GM12872 (cell line): ENCODE measurements at regions not wholly inside any gene's neighbourhood (a gene's known extent, or its start where the extent isn't known, plus 50 kb on each side); places are given as distances from the start of the nearest gene placed in this dataset.

Experiments used
- CTCF ChIP-seq: IDR thresholded peaks from 3 replicates; pipeline ENCODE4 v1.5.1; 2011; ENCODE audit warnings: low read depth, mild to moderate bottlenecking, low read length, moderate library complexity; ENCODE audit not compliant: insufficient read depth

GRCh38 chr5:82792096-82792495, 285.1 kb downstream of the TMEM167A start:
- TF ChIP-seq CTCF: no peak

GRCh38 chr5:82789095-82789494, 288.1 kb downstream of the TMEM167A start:
- TF ChIP-seq CTCF: no peak

- TF ChIP-seq CTCF: no peak
Measured at GRCh38 chr5:82786748-82787147, 290.4 kb downstream of the TMEM167A start.

GRCh38 chr5:82785882-82786509, 291.2 kb downstream of the TMEM167A start:
- TF ChIP-seq CTCF: no peak

- no peak for TF ChIP-seq CTCF
Measured at GRCh38 chr5:82785456-82785855, 291.7 kb downstream of the TMEM167A start.

GRCh38 chr5:82784521-82784920, 292.7 kb downstream of the TMEM167A start:
- TF ChIP-seq CTCF: no peak

GRCh38 chr5:82777106-82777505, 300.1 kb downstream of the TMEM167A start:
- no peak for TF ChIP-seq CTCF
